GM12891 (cell line): ENCODE measurements at regions not wholly inside any gene's neighbourhood (a gene's known extent, or its start where the extent isn't known, plus 50 kb on each side); places are given as distances from the start of the nearest gene placed in this dataset.
A peak's percentile ranks its signal among the peaks of the same experiment; 100 is the strongest.

ENCODE experiments used
- DNase-seq: peaks from one replicate; pipeline ENCODE4 v3.0.0; 2011; ENCODE audit warnings: low spot score; ENCODE audit not compliant: insufficient read length
- FAIRE-seq: peaks from 2 replicates; lab custom pipeline; 2011; peaks lifted over from hg19 to GRCh38; lab: Jason Lieb, UNC
- PAX5 ChIP-seq: IDR thresholded peaks from 2 replicates; pipeline ENCODE4 v1.6.1; 2011; ENCODE audit warnings: low read length, moderate library complexity, mild to moderate bottlenecking; ENCODE audit not compliant: insufficient read depth, severe bottlenecking
- POLR2A ChIP-seq: IDR thresholded peaks from 2 replicates; pipeline ENCODE4 v1.6.1; 2011; ENCODE audit warnings: low read depth, low read length, control low read depth
- POLR2AphosphoS5 ChIP-seq: IDR thresholded peaks from 2 replicates; pipeline ENCODE4 v1.6.1; 2011; ENCODE audit warnings: low read depth, low read length, control low read depth
- POU2F2 ChIP-seq: IDR thresholded peaks from 2 replicates; pipeline ENCODE4 v1.6.1; 2011; ENCODE audit warnings: low read depth, mild to moderate bottlenecking, control low read depth, low read length, moderate library complexity
- SPI1 ChIP-seq: IDR thresholded peaks from 2 replicates; pipeline ENCODE4 v1.6.1; 2011; ENCODE audit warnings: low read depth, low read length, control low read depth
- TAF1 ChIP-seq: IDR thresholded peaks from 2 replicates; pipeline ENCODE4 v1.6.1; 2011; ENCODE audit warnings: low read depth, low read length, control low read depth

DNA sequence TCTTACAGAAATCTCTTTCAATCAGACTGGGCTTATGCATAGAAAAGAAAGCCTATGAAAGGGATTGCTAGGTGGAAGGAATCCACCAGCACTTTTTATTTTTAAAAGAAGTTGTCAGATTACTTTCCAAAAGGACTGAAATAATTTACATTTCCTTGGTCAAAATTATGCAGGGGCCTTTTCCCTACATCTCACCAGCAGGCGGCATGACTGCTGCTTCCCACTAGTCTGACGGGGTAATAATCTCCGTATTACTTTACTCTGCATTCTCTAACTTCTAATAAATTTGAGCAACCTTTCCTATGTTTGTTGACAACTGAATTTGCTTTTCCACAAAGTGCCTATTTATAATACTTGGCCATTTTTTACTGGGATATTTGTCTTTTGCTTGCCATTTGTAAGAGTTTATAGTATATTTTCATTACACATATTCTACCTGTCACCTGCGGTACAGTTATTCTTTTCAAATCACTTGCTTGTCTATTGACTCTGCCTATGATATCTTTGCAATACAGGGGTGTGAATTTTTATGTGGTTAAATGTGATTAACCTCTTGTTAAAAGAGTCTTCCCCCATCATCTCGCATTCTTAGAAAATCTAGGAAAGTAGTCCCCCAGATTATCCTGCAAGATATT, 51.9 kb upstream of the USP47 start:
- FAIRE-seq (no peak), DNase-seq (no peak)
- no peak for TF ChIP-seq PAX5
- no peak for TF ChIP-seq POLR2A
- TF ChIP-seq TAF1, result no peak
- no peak for TF ChIP-seq POLR2AphosphoS5
- TF ChIP-seq POU2F2, result no peak
- no peak for TF ChIP-seq SPI1

- DNase-seq (no peak), FAIRE-seq (no peak)
- no peak for TF ChIP-seq POLR2A
- no peak for TF ChIP-seq POLR2AphosphoS5
- TF ChIP-seq PAX5, result no peak
- TF ChIP-seq POU2F2, result no peak
- TF ChIP-seq TAF1, result no peak
- TF ChIP-seq SPI1, result no peak
Measured at GRCh38 chr11:11788063-11788710, 53.6 kb upstream of the USP47 start.

DNA sequence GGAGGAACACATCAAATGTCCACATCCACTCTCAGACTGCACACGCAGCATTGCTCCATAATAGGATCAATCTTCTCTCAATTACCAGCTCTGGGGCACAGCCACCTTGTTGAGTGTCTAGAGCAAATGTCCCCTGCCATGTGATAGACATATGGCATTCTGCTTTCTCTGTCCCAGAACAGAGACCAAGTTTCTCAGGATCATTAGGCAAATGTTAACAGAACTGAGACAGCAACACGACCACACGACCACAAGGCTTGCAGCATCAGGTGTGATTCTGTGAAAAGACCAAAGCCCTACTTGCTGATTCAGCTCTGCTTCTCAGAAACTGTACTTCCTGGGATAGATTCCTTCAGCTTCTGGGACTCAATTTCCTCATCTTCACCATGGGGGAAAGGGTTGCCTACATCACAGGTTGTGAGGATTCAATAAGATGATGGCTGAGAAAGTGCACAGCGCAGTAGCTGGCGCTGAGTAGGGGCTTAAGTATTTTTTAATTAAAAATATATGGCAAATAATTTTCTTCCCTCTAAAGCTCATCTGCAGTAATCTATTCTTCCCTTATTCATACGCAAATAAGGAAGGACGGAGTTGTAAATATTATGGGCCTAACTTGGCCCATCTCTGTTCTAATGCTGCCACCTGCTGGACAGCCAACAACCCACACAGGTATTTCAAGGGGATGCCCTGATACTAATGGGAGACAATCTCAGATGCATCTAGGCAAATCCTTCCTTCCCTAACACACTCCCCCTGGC, 54.3 kb upstream of the USP47 start:
- peak; percentile 84 for FAIRE-seq
- DNase-seq, result peak; percentile 10
- TF ChIP-seq POU2F2 (no peak), PAX5 (no peak), POLR2A (no peak), SPI1 (no peak), POLR2AphosphoS5 (no peak), TAF1 (no peak)

DNA sequence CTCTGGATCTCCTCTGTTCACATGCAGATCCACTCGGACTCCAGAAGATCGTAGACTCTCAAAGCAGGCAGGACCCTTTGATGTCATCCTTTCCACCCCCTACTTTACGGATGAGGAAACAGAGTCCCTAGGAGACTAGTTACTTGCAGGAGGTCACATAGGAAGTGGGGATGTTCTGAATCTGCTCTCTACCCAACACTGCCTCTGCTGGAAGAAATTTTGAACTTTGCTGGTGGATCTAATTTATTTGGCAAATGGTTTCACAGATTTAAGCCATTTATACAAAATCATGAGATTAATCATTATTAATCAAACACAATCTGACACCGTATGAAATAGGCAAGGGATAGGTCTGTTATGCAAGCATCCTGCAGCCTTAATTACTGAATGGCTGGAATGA, 55.0 kb upstream of the USP47 start:
- FAIRE-seq (no peak), DNase-seq (no peak)
- TF ChIP-seq POLR2AphosphoS5, result no peak
- no peak for TF ChIP-seq TAF1
- no peak for TF ChIP-seq POU2F2
- TF ChIP-seq SPI1, result no peak
- no peak for TF ChIP-seq POLR2A
- no peak for TF ChIP-seq PAX5

GRCh38 chr11:11786234-11786633, 55.5 kb upstream of the USP47 start:
- TF ChIP-seq POU2F2 (no peak), PAX5 (no peak)
- no peak for FAIRE-seq
- DNase-seq, result no peak

DNA sequence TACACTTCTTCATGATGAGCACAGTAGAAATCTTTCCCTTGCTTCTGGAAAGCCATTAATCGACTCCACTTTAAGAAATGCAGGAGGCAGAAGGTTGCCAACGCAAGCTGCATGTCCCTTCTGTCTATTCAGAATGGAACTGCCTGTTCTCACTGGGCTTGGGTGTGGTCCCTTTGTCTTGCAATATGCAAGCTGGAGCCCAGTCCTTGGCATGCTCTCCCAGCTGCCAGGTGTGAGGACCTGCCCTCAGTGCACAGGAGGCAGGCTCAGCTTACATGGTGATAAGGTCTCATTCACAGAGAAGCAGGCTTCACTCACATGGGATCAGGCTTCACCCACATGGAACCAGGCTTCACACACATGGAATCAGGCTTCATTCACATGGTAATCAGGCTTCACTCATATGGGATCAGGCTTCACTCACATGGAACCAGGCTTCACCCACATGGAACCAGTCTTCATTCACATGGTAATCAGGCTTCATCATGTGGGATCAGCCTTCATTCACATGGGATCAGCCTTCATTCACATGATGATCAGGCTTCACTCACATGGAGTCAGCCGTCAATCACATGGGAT, 59.2 kb upstream of the USP47 start:
- DNase-seq, result no peak
- TF ChIP-seq TAF1 (no peak), POU2F2 (no peak), POLR2A (no peak), SPI1 (no peak)
- FAIRE-seq, result no peak

DNA sequence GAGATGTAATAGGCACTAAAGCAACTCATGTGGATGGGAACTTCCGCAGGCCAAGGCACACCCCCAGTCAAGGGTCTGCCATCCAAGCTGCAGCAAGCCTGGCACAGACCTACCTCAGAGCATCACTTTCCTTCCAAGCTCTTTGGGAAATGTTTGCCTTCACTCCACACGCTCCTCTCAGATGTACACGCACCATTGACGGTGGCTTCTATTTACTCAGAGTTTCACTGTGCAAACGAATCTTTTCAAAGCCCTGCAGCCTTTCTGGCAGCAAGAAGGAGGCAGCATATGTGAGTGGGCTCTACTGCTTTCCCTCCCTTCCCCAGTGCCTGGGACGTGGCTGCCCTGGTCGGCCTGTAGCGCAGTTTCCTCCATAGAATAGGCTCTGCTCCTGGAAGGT, 60.9 kb upstream of the USP47 start:
- FAIRE-seq (no peak), DNase-seq (no peak)
- TF ChIP-seq POU2F2 (no peak), POLR2A (no peak), SPI1 (no peak), TAF1 (no peak), PAX5 (no peak)

DNA sequence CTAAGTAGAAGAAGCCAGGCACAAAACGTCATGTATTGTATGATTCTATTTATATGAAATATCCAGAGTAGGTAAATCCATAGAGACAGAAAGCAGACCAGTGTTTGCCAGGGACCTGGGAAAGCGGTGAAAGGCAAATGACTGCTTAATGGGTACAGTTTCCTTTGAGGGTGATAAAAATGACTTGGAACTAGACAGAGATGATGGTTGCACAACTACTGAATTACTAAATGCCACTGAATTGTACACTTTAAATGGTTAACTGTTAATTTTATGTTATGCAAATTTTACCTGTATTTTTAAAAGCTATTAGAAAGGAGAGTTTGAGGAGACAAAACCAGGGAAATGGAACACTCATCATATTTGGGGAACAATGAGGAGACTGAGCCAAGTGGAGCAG, 61.8 kb upstream of the USP47 start:
- FAIRE-seq, result no peak
- TF ChIP-seq TAF1 (no peak), PAX5 (no peak), POLR2A (no peak), POLR2AphosphoS5 (no peak), SPI1 (no peak), POU2F2 (no peak)

DNA sequence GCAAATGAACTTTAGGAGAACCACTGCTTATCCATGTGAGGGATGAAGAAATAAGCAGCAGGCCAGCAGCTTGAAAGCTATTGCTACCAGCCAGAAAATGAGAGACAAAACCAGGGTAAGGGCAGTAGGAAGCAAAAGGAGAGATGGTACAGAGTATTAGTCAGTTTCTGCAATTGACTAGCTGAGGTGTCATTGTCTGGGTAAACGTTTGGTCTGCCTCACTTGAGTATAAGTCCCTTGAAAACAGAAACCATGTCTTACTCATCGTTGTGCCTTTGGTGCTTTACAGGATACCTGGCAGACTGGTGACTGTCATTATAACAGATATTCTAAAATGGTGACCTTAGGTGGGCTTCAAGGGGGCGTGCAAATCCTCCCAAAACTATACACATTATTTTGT, 63.9 kb upstream of the USP47 start:
- TF ChIP-seq POU2F2 (no peak), PAX5 (no peak), POLR2AphosphoS5 (no peak), SPI1 (no peak), TAF1 (no peak), POLR2A (no peak)
- DNase-seq (no peak), FAIRE-seq (no peak)

More for the DNA sequence above, 61.8 kb upstream of the USP47 start:
- DNase-seq, result no peak

DNA sequence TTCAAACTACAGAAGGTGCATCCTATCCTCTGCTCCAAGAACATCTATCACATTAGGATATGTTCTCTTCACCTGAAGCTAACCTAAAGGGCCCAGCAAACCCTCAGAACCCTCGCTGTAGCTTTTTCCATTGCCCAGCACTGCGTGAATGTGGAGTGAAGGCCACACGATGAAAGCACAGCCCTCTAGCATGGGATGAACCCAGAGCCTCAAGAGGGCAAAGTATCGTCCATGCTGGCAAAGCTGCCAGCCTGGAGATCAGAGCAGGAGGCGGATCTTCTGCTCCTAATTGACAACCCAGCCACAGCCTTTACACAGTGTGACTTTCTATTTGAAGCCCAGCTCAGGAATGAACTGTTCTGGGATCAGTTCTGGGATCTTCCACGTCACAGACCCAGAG, 65.1 kb upstream of the USP47 start:
- TF ChIP-seq PAX5 (no peak), SPI1 (no peak)
- DNase-seq (no peak), FAIRE-seq (no peak)
